ENCODE measurements at regions not wholly inside any gene's neighbourhood (a gene's known extent, or its start where the extent isn't known, plus 50 kb on each side); places are given as distances from the start of the nearest gene placed in this dataset.

- POLR2A ChIA-PET (ENCODE audit: unreplicated experiment), result no interaction called here
- Histone ChIP-seq H3K4me3 (ENCODE audit: low read length) (no peak overlapping the region), H3K9ac (ENCODE audit: low read length) (no peak overlapping the region), H3K4me1 (ENCODE audit: insufficient read depth, low read length) (no peaks in the 10 kb centered on the region), H2AFZ (ENCODE audit: low read length) (no peak overlapping the region), H3K4me2 (ENCODE audit: low read length) (no peak overlapping the region), H3K27me3 (ENCODE audit: low read length) (no peaks in the 10 kb centered on the region), H3K27ac (ENCODE audit: low read length) (no peak overlapping the region), H3K9me3 (ENCODE audit: low read length) (no peaks in the 10 kb centered on the region), H3F3A (ENCODE audit: low read length, unreplicated experiment) (no peaks in the 10 kb centered on the region), H4K20me1 (ENCODE audit: low read length) (no peaks in the 10 kb centered on the region), H3K36me3 (ENCODE audit: low read depth, low read length) (no peaks in the 10 kb centered on the region), H3K9me2 (replicated peaks; ENCODE audit: low read length) (no peaks in the 10 kb centered on the region), H3K79me2 (ENCODE audit: low read length) (no peaks in the 10 kb centered on the region)
- no TSS peak for BruUV-seq (replicated peaks)
- TF ChIP-seq, protein P1, sequence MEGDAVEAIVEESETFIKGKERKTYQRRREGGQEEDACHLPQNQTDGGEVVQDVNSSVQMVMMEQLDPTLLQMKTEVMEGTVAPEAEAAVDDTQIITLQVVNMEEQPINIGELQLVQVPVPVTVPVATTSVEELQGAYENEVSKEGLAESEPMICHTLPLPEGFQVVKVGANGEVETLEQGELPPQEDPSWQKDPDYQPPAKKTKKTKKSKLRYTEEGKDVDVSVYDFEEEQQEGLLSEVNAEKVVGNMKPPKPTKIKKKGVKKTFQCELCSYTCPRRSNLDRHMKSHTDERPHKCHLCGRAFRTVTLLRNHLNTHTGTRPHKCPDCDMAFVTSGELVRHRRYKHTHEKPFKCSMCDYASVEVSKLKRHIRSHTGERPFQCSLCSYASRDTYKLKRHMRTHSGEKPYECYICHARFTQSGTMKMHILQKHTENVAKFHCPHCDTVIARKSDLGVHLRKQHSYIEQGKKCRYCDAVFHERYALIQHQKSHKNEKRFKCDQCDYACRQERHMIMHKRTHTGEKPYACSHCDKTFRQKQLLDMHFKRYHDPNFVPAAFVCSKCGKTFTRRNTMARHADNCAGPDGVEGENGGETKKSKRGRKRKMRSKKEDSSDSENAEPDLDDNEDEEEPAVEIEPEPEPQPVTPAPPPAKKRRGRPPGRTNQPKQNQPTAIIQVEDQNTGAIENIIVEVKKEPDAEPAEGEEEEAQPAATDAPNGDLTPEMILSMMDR (conservative IDR thresholded peaks at IDR 0.05; ENCODE audit: low read depth, low read length), result no peak
- TF ChIP-seq EZH2phosphoT487 (IDR thresholded peaks at IDR 0.05; ENCODE audit: borderline replicate concordance, low read length), result no peak
- no peak for TF ChIP-seq EZH2 (IDR thresholded peaks at IDR 0.05; ENCODE audit: low read length, unreplicated experiment)
- ATAC-seq (no peak), DNase-seq (no peak)
- intact Hi-C loops (cut with micrococcal nuclease), result no loop called here
- CTCF ChIA-PET, result interaction anchor here (0.6 kb wide), 1 partner anchor 20 kb away, joined by 4 read pairs; no protein-coding TSS in a partner anchor
Observed at GRCh38 chr2:120974950-120975349, 239.3 kb downstream of the GLI2 start.

DNA sequence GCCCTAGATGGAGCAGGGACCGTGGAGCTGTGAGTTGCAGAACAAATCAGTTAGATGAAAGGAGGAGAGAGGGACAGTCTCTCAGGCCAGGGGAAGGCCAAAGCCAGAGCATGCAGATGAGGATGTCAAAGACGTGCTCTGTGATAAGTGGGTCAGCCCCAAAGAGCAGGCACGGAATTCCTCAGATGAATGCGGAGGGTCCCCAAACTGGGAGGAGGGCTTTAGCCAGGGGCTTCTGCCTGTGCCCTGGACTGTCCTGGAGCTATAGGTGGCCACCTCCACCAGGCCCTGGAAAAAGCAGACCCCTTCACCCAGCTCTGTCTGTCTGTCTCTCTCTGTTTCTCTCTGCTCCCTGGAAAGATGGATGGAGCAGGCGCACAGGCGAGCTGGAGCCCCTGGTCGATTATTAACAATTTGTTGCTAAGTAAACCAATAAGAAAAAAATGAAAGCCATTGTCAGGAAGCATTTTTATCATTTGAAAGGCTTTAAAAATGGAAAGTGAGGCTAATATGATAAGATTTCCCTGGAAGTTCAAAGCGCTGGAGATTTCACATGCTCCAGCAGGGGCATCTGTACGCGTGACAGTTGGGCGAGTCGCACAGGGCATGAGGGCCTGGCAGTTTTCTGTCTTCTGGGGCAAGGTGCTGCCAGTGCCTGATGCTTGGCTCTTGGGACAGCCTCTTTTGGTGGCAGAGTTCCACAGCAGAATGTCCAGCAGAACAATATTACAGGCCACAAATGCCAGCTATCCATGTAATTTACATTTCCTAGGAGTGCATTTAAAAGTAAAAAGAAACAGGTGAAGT is 241.0 kb downstream of the GLI2 start:
- POLR2A ChIA-PET (ENCODE audit: unreplicated experiment), result no interaction called here

More for the DNA sequence above, 241.0 kb downstream of the GLI2 start:
- Histone ChIP-seq H3K79me2 (ENCODE audit: low read length) (no peaks in the 10 kb centered on the region), H4K20me1 (ENCODE audit: low read length) (no peaks in the 10 kb centered on the region), H3K4me3 (ENCODE audit: low read length) (no peak overlapping the region), H3K9me2 (replicated peaks; ENCODE audit: low read length) (no peaks in the 10 kb centered on the region), H3K27me3 (ENCODE audit: low read length) (no peaks in the 10 kb centered on the region), H3K9ac (ENCODE audit: low read length) (no peak overlapping the region), H3K9me3 (ENCODE audit: low read length) (no peaks in the 10 kb centered on the region), H3K4me1 (ENCODE audit: insufficient read depth, low read length) (no peaks in the 10 kb centered on the region), H3K36me3 (ENCODE audit: low read depth, low read length) (no peaks in the 10 kb centered on the region), H3K4me2 (ENCODE audit: low read length) (no peak overlapping the region), H3F3A (ENCODE audit: low read length, unreplicated experiment) (no peaks in the 10 kb centered on the region), H3K27ac (ENCODE audit: low read length) (no peak overlapping the region), H2AFZ (ENCODE audit: low read length) (no peak overlapping the region)
- no TSS peak for BruUV-seq (replicated peaks)
- CTCF ChIA-PET, result no interaction called here
- DNase-seq, result no peak
- ATAC-seq, result no peak
- intact Hi-C loops (cut with micrococcal nuclease), result no loop called here
- no peak for TF ChIP-seq EZH2phosphoT487 (IDR thresholded peaks at IDR 0.05; ENCODE audit: borderline replicate concordance, low read length)
- no peak for TF ChIP-seq EZH2 (IDR thresholded peaks at IDR 0.05; ENCODE audit: low read length, unreplicated experiment)
- TF ChIP-seq, protein P1 (conservative IDR thresholded peaks at IDR 0.05; ENCODE audit: low read depth, low read length), result no peak

Measured in PC-3 (cell line).